Esophagus muscularis mucosa (tissue), 2 donors: ENCODE measurements at regions not wholly inside any gene's neighbourhood (a gene's known extent, or its start where the extent isn't known, plus 50 kb on each side); places are given as distances from the start of the nearest gene placed in this dataset.

Experiments
- EP300 ChIP-seq: sonication (generic); formaldehyde crosslinking; IDR thresholded peaks from one replicate; pipeline ENCODE4 v1.6.1; 2017; ENCODE audit warnings: antibody characterized with exemption
- POLR2A ChIP-seq: fragments of 450-650 bp; IDR thresholded peaks from one replicate; pipeline ENCODE4 v1.6.1; 2017; ENCODE audit warnings: antibody characterized with exemption, moderate library complexity, mild to moderate bottlenecking, low read depth

DNA sequence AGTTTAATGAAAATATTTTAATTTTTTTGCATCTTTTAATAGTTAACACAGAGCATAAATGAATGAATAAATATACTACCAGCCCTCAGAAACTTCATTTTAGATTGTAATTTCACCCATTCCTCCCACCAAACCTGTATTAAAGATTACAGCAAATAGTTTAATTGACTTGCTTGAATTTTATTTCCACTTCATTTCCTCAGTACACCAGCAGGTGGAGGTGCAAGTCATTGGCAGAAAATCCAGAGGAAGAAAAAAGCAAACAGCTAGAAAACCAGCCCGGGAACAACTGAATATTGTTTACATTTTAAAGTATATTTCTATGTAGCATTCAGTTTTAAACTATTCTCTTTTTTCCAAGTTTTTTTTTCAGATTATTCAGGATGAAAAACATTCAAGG, 177.8 kb downstream of the OLFM4 start:
- TF ChIP-seq POLR2A (no peak), EP300 (no peak)
